GM19328 (cell line): ENCODE measurements at regions not wholly inside any gene's neighbourhood (a gene's known extent, or its start where the extent isn't known, plus 50 kb on each side); places are given as distances from the start of the nearest gene placed in this dataset.
"Not testable (repeated sequence)": the region's sequence is repeated elsewhere in the genome, so short reads cannot be mapped to it uniquely, and the experiment has no call there.

Source experiments
- ATAC-seq: cut with Tn5 transposase; IDR thresholded peaks from one replicate; pipeline ENCODE4 v1.9.1; 2021; ENCODE audit warnings: mild to moderate bottlenecking, moderate library complexity; ENCODE audit not compliant: unreplicated experiment

GRCh38 chr4:97134456-97134855, 1008.8 kb downstream of the STPG2 start:
- no peak for ATAC-seq

DNA sequence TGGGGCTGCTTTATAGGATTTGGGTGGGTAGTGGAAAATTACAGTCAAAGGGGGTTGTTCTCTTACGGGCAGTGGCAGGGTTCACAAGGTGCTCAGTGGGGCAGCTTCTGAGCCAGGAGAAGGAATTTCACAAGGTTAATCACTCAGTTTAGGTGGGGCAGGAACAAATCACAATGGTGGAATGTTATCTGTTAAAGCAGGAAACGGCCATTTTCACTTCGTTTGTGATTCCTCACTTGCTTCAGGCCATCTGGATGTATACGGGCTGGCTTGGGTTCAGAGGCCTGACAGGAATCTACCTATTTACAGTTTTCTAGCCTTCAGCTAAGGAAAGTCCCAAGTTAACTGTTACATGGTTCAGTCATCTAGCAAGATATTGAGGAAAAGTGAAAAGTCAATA, 1003.5 kb downstream of the STPG2 start:
- no peak for ATAC-seq

DNA sequence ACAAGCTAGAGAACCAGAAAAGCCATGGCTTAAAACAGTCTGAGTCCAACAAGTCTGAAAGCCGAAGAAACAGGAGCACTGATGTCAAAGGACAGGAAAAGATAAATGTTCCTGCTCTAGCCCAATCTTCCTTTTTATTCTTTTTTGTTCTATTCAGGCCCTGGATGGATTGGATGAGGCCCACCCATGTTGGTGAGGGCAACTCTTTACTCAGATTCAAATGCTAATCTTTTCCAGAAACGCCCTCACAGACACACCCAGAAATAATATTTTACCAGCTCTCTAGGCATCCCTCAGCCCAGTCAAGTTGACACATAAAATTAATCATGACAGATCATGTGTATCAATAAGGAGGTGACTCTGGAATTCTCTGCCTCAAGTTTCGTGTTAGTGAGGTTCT, 1002.7 kb downstream of the STPG2 start:
- no peak for ATAC-seq

- not testable (repeated sequence) for ATAC-seq
Observed at GRCh38 chr4:97141332-97141731, 1001.9 kb downstream of the STPG2 start.

DNA sequence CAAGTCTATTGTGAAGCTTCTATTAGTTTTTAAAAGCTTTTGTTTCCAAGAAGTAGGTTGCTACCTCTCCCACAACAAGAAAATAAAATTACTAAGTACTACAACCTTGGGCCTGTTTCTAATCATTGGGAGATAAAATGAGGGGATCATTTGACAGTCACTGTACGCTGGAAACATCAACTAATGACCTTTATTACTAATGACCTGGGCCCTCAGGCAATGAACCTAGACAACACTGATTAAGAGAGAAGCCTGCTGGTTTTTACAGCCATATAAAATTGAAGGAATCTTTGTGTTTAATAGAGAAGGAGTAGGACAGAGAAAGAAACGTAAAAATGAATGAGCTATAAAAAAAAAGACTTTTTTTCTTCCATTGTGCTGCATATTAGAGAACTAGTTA, 1000.9 kb downstream of the STPG2 start:
- no peak for ATAC-seq

GRCh38 chr4:97142893-97143292, 1000.4 kb downstream of the STPG2 start:
- no peak for ATAC-seq

DNA sequence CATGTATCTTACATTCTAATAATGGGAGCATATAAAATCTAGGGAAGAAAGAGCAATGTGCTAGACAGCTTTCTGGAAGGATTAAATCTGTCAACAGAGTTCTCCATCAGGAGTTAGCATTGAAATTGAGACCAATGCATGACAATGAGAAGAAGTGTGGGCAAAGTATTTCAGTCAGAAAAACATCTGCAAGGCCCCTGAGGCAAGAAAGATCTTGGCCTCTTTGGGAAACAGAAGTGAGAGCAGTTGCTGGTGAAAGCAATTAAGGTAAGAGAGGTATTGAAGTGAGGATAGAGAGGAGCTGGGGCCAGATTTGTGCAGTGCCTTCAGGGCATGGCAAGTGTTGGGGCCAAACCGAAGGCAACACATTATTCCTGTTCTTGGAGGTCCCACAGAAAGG, 999.1 kb downstream of the STPG2 start:
- no peak for ATAC-seq

DNA sequence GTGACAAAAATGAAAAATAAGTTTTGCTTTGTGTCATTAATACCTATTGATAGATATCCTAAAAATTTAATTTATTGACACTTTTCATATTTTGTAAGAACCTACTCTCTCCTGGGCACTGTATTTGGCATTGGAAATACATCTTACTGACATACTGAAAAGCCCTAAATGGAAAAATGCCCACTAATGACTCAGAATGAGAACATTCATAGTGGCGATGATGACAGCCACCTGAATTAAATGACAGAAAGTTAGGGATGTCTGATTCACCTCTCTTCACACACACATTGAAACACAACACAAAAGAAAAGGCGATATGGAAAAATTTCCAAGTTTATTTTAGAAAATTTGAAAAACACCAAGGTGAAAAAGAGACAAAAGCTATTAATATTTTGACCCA, 992.3 kb downstream of the STPG2 start:
- no peak for ATAC-seq

DNA sequence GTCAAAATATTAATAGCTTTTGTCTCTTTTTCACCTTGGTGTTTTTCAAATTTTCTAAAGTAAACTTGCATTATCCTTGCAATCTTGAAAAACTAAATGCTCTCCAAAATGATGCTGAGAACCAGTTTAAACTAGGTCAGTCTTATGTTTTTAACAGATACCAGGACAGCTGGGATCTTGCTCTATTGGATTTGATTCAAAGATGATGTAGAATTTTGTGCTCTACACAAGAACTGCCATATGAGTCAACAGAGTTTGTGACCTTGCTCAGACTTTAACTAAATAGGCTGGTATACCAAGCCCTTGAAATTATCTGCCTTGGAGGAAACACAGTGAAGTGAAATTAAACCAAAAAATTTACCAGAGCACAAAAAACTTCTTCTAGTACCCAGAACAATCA, 991.1 kb downstream of the STPG2 start:
- no peak for ATAC-seq

DNA sequence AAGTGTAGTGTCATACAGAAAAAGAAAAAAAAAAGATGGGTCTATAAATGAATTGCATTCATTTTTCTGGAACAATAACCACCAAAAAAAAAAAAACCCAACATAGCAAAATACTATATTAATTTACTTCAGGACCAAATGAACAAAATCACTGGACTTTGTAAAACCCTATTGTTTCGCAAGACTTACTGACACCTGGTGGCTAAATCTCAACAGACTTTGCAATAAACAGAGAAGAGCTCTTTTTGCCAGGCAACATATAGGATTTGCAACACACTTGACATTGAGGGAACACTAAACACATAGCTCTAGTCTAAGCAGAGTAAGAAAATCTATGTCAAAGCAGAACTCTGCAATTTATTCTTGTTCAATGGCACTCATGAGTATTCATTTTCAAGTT, 990.2 kb downstream of the STPG2 start:
- ATAC-seq: no peak

- no peak for ATAC-seq
Observed at GRCh38 chr4:97159625-97160024, 983.7 kb downstream of the STPG2 start.

GRCh38 chr4:97185233-97185632, 958.0 kb downstream of the STPG2 start:
- no peak for ATAC-seq

DNA sequence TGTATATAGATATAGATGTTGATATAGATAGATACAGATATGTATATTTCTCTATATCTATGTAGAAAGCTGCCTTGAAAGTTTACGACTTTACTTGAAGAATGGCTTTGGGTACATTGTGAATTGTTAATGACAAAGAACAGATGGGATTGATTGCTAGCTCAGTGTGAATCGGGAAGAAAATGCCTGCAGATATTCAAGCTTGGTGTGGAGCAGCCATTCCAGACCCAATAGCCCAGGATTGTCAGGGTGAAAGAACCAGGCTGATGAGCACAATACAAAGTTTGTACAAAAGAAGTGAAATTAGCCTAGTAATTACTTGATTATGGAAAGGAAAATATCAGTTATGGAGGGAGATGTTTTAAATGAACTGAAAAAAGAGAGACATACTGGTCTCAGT, 946.2 kb downstream of the STPG2 start:
- no peak for ATAC-seq

- no peak for ATAC-seq
Observed at GRCh38 chr4:97208749-97209148, 934.5 kb downstream of the STPG2 start.

GRCh38 chr4:97215409-97215941, 927.8 kb downstream of the STPG2 start:
- ATAC-seq: no peak

DNA sequence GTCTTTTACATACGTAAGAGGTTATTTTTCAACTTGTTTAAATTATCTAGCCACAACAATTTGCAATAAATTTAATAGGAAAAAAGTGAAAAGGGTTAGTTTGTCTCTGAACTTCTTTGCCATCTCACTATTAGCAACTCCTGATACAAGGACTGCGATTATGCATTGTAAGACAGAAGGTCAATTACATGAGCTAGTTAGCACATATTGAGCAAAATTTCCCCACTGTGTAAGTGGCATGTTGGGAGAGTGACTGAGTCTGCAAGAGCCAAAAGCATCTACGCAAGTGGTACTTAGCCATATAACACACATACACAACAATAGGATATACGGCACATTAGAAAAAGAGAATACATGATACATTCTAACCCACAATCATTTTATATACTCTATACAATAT, 927.2 kb downstream of the STPG2 start:
- ATAC-seq: no peak

GRCh38 chr4:97235521-97235920, 907.8 kb downstream of the STPG2 start:
- no peak for ATAC-seq

GRCh38 chr4:97238956-97239666, 904.2 kb downstream of the STPG2 start:
- no peak for ATAC-seq

DNA sequence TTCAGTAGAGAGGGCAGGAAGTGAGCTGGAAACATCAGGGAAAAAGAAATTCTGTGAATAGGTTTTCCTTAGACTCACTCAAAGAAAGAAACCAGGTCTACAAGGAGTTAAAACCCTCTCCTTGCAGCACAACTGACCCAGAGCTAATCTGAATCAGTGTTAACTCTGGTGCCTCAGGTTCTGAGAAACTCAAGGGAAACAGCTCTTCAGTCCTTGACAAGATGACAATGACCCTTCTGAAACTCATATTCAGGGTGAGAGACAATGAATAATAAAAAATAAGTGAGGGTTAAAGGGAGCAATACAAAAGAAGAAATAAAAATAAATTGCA, 903.6 kb downstream of the STPG2 start:
- no peak for ATAC-seq

GRCh38 chr4:97252615-97253154, 890.6 kb downstream of the STPG2 start:
- ATAC-seq: no peak

- no peak for ATAC-seq
Observed at GRCh38 chr4:97262769-97263168, 880.5 kb downstream of the STPG2 start.

DNA sequence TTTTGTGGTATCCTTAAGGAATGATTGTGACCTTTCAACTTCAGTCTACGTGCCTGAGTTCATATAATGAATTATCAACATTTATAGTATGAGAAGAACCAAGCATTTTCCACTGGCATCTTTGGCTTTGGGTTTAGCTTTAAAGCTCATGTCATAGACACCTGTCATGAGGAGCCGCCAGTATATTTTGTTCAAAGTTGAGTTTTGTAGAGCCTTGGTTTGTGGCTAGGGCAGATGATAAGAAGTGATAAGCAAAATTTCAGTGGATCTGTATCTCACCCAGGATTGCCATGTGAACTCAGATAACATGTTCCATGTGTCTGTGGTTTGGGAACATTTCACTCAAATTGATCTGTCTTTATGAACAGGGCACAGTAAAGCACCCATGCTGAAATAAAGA, 873.2 kb downstream of the STPG2 start:
- ATAC-seq: no peak

DNA sequence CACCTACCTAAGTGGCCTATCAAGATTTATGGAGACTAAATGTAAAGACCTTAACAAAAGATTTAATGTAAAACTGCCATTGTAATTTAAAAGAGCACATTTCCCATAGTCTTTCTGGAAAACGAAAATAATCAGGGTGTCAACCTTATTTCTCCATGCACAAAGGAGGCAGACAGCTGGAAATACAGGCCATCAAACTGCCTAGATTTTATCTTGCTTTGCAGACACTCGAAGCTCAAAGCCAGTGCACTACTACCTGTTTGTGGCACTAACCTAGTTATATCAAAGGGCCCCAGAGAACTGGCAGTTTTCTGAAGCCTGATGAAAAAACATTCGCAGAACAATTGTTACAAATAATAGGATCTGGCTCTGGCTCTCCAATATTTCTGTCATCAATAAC, 863.9 kb downstream of the STPG2 start:
- no peak for ATAC-seq
